DMS114 treated with DMSO at 0.1 percent for 48 hours (cell line): ENCODE measurements at regions not wholly inside any gene's neighbourhood (a gene's known extent, or its start where the extent isn't known, plus 50 kb on each side); places are given as distances from the start of the nearest gene placed in this dataset.

Experiments
- DNase-seq: peaks from one replicate; lab custom pipeline; 2025; ENCODE audit not compliant: unreplicated experiment; lab: John Stamatoyannopoulos, UW

DNA sequence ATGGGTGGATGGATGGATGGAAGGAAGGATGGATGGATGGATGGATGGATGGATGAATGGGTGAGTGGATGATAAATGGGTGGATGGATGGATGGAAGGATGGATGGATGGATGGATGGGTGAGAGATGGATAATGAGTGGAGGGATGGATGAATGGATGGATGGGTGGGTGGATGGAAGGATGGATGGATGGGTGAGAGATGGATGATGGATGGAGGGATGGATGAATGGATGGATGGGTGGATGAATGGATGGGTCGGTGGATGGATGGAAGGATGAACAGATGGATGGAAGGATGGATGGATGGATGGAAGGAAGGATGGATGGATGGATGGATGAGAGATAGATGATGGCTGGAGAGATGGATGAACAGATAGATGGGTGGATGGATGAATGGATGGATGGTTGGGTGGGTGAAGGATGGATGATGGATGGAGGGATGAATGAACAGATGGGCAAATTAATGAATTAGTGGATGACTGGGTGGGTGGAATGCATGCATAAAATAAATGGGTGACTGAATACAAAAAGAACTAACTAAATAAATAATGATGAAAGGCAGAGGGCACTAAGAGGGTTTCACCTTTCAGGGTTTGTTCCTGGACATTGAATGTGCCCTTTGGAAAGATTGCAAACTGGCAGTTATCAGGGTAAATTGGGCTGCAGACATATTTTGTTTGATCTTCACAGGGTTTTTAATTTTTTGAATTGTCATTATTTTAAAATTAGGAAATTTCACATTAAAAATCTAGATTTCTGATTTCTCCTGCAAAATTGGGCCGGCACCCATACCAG lies 50.9 kb upstream of the PTPN1 start:
- no peak for DNase-seq

DNA sequence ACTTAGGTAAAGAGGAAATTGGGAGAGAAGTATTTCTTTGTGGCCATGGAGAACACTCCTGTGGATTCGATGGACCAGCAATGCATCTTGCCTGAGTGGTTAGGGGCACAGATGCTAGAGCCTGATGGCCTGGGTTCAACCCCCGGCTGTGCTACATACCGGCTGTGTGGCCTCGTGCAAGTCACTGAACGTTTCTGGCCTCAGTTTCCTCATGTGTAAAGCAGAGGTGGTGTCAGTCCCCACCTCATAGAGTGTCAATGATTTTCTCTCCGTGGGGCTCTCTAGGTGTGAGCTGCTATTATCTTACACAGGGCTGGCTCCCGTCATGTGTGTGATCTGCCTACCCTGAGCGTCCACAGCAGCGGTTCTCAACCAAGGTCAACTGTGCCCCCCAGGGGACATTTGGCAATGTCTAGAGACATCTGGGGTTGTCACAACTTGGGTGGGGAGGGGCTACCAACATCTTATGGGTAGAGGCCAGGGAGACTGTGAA lies 50.0 kb upstream of the PTPN1 start:
- DNase-seq = no peak
